GM19395 (cell line): ENCODE measurements at regions not wholly inside any gene's neighbourhood (a gene's known extent, or its start where the extent isn't known, plus 50 kb on each side); places are given as distances from the start of the nearest gene placed in this dataset.
A peak's percentile ranks its signal among the peaks of the same experiment; 100 is the strongest.
"Not testable (repeated sequence)": the region's sequence is repeated elsewhere in the genome, so short reads cannot be mapped to it uniquely, and the experiment has no call there.

Experiments used
- ATAC-seq: cut with Tn5 transposase; IDR thresholded peaks from one replicate; pipeline ENCODE4 v1.9.1; 2021; ENCODE audit warnings: mild to moderate bottlenecking, moderate library complexity; ENCODE audit not compliant: unreplicated experiment

DNA sequence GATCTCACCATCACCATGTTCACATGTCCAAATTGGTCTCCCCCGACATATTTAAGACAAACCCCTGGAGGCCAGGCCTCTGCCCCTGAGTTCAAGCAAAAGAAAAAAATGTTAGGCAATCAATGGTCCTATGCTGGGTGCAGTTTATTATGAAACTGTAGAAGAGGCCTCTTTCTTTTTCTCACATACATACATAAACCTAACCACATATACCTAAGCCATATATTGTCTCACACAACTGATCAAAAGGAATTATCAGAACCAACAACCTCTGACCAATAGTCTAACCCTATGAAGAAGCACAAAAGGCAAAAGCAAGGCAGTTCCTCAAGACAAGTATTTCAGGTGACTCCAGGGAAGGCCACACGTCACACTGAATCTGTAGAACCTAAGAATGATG, 49.9 kb downstream of the ILRUN start:
- ATAC-seq, result no peak

DNA sequence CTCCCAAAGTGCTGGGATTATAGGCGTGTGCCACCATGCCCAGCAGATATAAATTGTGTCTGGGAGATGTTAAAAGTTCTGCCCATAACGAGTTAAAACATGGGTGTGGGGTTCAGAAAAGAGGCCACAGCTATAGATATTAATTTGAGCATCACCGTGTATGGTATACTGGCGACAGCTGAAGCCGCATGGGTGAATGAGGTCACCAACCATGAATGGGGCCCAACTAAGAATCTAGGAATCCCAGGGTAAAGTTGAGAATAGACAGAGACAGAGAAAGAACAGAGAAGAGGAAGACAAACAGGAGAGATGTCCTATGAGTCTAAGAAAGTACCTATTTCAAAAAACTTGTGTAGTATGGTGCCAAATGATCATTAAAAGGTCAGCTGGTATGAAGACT, 50.9 kb downstream of the ILRUN start:
- no peak for ATAC-seq

DNA sequence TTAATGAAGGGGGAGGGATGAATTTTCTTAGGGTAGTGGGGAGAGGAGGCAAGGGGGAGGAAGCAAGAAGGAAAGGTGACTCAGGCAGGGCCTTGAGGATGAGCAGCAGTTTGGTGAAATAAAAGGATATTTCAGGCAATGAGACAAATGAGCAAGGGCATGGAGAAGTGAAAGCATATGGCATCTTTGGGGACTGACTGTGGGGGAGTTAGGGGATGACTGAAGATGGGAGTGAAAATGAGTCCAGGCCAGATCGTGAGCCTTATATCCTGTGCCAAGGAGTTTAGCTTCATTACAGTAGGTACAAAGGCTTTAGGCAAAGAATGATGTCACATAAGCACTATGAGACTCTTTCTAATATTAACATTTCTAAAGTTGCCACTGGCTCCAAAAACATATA, 51.9 kb downstream of the ILRUN start:
- no peak for ATAC-seq

DNA sequence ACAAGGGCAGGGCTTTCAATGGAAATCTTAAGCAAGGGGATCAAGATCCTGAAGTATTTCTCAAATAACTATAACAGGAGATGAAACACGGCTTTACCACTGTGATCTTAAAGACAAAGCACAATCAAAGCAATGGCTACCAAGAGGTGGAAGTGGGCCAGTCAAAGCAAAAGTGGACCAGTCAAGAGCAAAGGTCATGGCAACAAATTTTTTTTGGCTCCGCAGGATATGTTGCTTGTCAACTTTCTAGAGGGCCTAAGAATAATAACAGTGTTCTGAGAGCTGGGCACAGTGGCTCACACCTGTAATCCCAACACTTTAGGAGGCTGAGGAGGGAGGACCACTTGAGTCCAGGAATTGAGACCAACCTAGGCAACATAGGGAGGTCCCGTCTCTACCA, 54.1 kb downstream of the ILRUN start:
- no peak for ATAC-seq

DNA sequence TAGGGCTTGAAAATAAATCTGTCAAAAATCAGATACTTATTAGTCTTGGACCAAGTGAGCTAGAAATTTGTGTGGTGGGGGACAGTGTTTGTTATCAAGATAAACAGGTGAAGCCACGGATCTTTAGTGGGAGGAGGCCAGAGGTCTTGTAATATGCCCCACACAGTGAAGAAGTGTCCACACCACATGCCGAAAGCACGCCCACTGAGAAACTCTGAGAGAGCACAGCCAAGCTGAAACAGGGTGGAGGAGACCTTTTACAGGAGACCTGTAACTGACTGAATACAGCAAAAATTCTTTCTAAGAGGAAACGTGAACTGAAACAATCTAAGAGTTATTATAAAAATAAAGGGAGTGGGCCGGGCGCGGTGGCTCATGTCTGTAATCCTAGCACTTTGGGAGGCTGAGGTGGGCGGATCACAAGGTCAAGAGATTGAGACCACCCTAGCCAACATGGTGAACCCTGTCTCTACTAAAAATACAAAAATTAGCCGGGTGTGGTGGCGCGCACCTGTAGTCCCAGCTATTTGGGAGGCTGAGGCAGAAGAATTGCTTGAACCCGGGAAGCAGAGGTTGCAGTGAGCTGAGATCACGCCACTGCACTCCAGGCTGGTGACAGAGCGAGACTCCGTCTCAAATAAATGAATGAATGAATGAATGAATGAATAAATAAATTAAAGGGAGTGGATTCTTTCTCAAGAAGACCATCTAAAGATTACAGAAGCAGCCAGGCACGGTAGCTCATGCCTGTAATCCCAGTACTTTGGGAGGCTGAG, 56.3 kb downstream of the ILRUN start:
- ATAC-seq, result not testable (repeated sequence)

DNA sequence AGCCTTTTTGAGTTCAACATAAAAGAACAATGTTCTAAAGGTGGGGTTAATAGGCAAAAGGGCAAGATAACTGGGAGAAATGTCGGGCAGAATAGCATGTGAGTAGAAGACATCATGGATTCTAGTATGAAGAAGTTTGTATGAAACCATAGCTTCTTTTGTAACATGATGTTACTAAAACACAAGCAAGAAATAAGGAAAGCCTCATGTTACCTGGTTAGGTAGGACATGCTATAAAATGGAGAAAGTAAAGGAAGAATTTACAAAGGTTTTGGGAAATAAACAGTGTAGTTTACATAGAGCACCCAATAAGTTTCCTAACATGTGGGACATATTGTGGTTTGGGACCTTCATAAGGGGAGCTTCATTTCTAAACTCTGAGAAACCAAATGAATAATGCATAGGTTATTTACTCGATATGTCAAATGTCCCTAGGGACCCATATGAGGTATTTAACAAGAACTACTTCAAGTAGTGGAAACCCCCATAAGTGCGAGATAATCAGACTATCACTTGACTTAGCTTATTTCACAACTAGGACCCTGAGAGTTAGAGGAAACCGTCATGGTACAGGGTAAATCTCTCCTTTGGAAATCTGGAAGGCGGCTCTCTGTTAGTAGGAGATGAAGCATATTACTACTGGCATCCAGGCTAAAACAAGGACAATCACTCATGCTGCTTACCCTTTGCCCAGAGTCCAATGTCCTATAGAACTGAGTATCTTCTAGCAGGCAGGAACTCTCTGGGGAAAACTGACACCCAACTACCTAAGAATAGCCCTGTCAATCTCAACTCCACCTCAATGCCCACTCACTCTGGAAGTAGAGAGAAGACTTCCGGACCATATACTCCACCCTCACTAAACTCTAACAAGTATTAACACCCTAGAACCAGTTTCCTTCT, 57.5 kb downstream of the ILRUN start:
- peak; percentile 75 for ATAC-seq

DNA sequence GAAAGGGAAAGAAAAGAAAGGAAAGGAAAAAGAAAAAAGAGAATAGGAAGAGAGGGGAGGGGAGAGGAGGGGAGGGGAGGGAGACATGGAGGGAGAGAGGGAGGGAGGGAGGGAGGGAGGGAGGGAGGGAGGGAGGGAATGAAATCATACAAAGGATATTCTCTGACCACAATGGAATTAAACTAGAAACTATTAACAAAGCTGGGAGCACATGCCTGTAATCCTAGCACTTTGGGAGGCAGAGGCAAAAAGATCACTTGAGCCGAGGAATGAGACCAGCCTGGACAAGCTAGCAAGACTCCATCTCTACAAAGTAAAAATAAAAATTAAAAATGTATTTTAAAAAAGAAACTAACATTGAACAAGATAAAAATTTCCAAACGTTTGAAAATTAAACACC, 62.8 kb downstream of the ILRUN start:
- ATAC-seq, result no peak

DNA sequence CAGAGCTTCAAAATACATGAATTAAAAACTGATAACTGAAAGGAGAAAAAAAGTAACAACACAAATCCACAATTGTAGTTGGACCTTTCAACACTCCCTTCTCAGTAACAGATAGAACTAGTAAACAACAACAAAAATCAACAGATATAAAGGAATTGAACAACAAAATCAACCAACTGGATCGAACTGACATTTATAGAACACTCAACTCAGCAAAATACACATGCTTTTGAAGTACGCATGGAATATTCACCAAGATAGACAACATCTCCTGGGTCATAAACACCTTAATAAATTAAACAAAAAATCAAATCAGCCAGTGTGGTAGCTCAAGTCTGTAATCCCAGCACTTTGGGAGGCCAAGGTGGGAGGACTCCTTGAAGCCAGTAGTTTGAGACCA, 63.3 kb downstream of the ILRUN start:
- no peak for ATAC-seq

DNA sequence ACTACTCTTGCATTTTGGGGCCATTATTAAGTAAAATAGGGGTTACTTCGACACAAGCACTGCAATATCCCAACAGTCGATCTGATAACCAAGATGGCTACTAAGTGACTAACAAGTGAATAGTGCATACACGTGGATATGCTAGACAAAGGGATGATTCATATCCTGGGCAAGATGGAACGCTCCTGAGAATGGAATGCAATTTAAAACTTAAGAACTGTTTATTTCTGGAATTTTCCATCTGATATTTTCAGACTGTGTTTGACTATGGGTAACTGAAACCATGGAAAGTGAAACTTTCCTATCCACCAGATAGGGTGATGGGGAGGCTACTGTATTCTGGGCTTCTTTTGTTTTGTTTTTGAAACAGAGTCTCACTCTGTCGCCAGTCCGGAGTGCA, 66.5 kb downstream of the ILRUN start:
- ATAC-seq, result no peak

DNA sequence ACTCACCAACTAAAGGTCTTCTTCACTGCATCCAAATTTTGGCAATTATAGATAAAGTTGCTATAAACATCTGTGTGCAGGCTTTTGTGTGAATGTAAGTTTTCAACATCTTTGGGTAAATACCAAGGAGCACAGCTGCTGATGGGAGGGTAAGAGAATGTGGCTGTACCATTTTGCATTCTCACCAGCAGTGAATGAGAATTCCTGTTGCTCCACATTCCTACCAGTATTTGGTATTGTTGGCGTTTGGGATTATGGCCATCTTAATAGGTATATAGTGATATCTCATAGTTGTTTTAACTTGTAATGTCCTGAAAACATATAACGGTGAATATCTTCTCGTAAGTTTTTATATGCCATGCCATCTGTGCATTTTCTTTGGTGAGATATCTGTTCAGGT, 69.3 kb downstream of the ILRUN start:
- no peak for ATAC-seq

DNA sequence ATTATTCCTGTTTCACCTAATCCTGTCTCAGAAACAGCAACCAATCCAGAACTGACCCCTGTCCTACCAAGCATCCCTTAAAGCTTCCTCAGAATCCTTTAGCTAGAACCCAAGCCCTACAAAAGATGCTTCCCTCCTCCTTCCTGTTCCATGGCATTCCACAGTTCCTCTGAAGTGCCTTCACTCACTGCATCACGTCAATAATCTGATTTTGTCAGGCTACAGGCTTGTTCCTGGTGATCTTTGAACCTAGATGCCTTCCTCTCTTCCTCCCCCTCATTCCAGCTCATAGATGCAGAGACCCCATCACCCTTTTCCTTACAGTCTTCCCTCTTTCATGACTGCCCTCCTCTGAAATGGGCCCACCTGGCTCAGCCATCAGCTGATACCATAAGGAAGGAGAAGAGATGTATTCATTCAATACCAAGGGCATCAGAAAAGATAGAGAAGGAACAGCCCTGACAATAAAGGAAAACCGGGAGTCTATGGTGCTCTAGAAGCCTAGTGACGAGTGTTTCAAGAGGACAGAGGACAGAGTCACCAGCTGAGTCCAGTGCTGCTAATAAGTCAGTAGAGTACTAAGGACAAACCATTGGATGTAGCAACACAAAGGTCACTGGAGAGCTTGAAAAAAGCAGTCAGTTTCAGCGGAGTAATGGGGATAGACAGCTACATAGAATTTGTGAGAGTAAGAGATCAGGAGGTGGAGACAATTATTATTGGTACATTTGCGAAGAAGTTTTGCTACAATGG, 62.5 kb upstream of the SPDEF start:
- no peak for ATAC-seq

DNA sequence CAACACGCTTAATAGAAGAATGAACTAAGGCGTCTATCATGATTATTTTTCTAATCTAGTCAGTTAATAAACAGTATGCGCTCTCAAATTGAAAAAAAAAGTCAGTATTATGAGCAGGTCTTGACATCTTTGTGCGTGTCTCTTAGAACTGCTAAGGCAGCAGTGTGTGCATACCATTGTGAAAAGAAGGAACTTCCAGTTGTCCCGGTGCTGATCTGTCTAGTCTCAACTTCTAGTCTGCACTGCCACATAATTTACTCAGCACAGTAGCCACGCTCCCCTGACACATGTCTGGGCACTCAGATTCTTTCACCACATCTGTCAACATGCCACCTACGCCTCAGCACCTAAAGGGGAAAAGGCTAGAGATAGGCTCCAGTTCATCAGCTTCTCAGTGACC, 61.1 kb upstream of the SPDEF start:
- no peak for ATAC-seq

DNA sequence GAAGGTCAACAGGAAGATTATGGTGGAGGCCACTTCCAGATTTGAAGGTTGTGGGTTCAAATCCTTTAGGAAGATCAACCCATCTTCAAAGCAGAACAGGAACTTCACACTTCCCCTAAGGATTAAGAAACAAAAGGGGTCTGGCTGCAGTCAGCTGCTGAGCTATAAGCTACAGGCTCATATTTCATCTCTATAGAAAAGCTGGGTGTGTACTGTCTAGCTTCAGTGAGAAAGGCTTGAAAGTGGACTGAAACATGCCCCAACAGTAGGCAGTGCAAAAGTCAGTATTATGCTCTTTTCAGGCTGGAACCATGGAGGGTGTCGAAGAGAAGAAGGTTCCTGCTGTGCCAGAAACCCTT, 60.1 kb upstream of the SPDEF start:
- no peak for ATAC-seq

DNA sequence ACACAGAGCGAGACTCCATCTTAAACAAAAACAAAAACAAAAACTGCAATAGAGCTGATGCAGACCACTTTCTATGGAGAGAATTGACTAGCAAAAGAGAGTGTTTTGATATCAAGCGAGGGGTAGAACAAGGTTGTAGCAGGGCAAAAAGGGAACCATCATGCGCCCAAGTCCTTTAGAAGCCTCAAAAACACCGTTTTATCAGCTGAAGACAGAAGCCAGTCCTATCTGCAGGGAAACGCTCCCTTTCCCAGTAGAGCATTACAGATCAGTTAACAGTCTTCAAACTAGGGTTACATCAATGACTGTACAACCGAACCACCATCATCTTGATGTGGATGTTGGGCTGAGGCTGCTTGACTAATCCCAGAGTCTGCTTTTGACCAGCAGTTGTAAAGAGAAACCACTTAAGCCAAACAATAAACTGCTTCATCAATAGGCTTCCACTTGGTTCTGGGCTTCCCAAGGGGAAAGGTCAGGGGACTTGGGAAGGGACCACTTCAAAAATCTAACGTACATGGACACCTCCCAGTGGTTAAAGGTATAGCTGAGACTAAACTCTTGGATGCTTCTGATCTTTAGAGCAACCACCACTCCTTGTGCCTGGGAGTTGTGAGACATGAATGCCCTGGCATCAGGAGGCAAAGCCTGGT, 59.6 kb upstream of the SPDEF start:
- no peak for ATAC-seq

DNA sequence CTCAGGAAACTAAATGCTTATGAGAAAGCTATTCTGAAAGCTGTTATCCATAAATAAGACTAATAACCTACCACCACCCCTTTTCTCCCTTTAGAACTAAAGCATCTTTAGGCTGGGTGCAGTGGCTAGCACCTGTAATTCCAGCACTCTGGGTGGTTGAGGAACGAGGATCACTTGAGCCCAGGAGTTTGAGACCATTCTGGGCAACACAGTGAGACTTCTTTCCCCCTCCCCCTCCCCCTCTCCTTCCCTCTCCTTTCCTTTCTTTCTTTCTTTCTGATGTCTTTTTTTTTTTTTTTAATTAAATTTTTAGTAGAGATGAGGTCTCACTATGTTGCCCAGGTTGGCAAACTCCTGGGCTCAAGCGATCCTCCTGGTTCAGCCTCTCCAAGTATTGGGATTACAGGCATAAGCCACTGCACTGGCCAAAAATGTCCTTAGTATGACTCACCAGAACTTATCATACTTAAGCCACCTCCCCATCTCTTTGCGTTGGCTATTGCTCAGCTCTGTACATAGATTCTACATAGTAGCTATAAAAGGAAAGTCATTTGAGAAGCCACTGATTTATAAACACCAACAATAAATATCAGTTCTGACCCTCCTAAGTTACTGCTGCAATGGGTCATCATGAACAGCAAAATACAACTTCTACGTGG, 54.8 kb upstream of the SPDEF start:
- ATAC-seq, result no peak

DNA sequence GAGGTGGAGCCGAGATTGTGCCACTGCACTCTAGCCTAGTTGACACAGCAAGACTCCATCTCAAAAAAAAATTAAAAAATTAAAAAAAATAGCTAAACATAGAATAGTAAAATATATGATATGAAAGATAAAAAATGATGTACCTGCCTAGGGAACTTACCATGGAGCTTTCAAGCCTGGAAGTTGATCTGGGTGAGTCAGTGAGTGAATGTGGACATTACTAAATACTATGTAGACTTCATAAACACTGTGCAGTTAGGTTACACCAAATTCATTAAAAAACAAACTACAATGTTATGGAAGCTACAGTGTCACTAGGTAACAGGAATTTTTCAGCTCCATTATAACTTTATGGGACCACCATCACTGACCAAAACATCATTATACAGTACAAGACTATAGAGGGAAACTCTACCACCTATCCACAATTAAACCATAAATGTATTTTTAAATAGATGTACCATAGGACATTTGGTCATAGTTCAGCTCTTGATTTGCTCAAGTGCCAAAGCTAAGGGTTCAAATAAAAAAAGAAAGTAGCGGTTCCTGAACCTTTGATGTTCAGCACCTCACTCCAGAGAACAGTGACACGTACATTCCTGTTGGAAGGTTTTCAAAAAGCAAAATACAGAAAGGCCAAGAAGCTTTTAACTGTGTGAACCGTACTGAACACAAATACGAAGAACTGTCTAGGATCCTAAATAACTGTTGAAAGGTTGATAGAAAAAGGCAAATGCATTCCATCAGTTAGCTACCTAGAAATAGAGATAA, 52.4 kb upstream of the SPDEF start:
- no peak for ATAC-seq

DNA sequence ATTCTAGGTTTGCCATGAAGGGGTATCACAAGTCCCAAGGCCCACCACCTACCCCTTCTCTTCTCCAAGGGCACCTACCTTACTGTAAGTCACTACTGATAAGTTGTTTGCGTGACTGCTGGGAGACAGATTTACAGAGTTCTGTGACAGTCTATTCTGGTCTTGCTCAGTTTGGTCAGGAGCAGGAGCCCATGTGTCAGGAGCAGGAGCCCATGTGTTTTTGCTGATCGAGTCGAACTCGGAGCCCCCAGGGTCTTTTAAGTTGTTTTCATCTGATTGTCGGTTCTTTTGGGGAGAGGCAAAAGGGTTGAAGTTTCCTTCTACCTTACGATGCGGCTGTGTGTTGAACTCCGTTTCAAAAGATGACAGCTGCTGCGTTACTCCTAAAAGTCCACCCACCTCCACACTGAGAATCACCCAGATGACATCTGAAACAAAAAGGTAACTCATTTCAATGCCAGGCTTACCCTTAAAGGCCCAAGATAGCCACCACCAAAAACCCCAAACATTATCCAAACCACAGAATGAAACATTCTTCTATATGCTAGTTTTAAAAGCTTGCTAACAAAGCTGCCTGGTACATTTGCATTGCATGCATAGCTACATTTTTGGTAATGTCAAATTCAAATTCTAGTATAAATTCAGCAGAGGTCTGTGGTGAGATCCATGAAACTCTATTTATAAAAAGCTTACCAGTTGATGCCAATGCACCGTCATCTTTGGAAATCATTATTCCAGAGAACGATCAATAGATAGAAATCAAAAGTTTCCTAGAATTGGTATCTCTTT, 50.5 kb upstream of the SPDEF start:
- ATAC-seq, result no peak
